Activated T-helper 1 cell treated with anti-CD3 and anti-CD28 coated beads, Interleukin-12 subunit alpha, Interleukin-12 subunit beta, Interleukin-2, Interleukin-4 antibody, amounts not matched to agents 30 ng/mL and 10 ng/mL and 1 ng/mL, durations not matched to agents 14 hours and 24 hours and 36 hours (primary cell): ENCODE measurements at regions not wholly inside any gene's neighbourhood (a gene's known extent, or its start where the extent isn't known, plus 50 kb on each side); places are given as distances from the start of the nearest gene placed in this dataset.
"Not testable (repeated sequence)": the region's sequence is repeated elsewhere in the genome, so short reads cannot be mapped to it uniquely, and the experiment has no call there.

ENCODE experiments used
- DNase-seq: peaks from one replicate; pipeline ENCODE4 v3.0.0; 2021; ENCODE audit warnings: low spot score
- H3K27ac Mint-ChIP-seq: one replicate; pipeline ENCODE4 v1.8.0; 2021; ENCODE audit warnings: mild to moderate bottlenecking, mixed read lengths
- H3K27me3 Mint-ChIP-seq: one replicate; pipeline ENCODE4 v1.8.0; 2022; ENCODE audit warnings: mild to moderate bottlenecking, moderate library complexity, mixed read lengths; ENCODE audit not compliant: insufficient read depth
- H3K36me3 Mint-ChIP-seq: one replicate; pipeline ENCODE4 v1.8.0; 2021; ENCODE audit warnings: low read depth, mixed read lengths
- H3K4me1 Mint-ChIP-seq: one replicate; pipeline ENCODE4 v1.8.0; 2021; ENCODE audit warnings: low read depth, mixed read lengths
- H3K4me3 Mint-ChIP-seq: one replicate; pipeline ENCODE4 v1.8.0; 2021; ENCODE audit warnings: mild to moderate bottlenecking, moderate library complexity, mixed read lengths
- H3K9me3 Mint-ChIP-seq: one replicate; pipeline ENCODE4 v1.8.0; 2021; ENCODE audit warnings: mixed read lengths
- intact Hi-C: fragments of 100-400 bp; cut with micrococcal nuclease; formaldehyde crosslinking; loops from one replicate; pipeline ENCODE4 v1.15.1; 2024

DNA sequence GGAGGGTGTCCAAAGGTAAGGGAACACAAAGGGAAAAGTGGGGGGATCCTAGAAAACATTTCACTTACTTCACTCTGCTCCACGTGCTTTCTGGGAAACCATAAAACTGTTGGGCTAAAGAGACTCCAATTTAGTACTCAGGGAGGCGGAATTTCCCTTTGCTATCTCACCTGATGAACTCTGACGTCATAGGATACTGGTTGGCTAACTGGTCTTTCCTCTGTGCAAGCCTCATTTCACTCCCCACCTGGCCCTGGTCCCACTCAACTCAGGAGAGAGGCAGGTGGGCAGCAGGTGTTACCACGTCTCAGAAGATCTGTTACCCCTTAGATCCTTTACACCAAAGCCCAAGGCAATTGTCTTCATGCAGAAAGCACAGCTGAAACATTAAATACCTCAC, 51.8 kb upstream of the PMAIP1 start:
- DNase-seq = no peak
- peaks cover 3% of the 10 kb centered on the region for H3K27me3 Mint-ChIP-seq
- no peak overlapping the region for H3K4me3 Mint-ChIP-seq
- H3K4me1 Mint-ChIP-seq = peaks cover 21% of the 10 kb centered on the region
- peak overlapping the region; percentile 8 for H3K27ac Mint-ChIP-seq
- intact Hi-C loops = no loop called here
- no peaks in the 10 kb centered on the region for H3K9me3 Mint-ChIP-seq
- H3K36me3 Mint-ChIP-seq = no peaks in the 10 kb centered on the region

- Mint-ChIP-seq H3K27ac (peak overlapping the region; percentile 89), H3K4me1 (peaks cover 21% of the 10 kb centered on the region)
- H3K36me3 Mint-ChIP-seq, DNase-seq, H3K4me3 Mint-ChIP-seq, H3K27me3 Mint-ChIP-seq, H3K9me3 Mint-ChIP-seq: not testable (repeated sequence)
- intact Hi-C loops = loop anchor here (1.0 kb wide), 4 partner anchors 10 to 80 kb away; partner anchors contain the start of gene PMAIP1
Measured at GRCh38 chr18:59847491-59847846, 52.3 kb upstream of the PMAIP1 start.

DNA sequence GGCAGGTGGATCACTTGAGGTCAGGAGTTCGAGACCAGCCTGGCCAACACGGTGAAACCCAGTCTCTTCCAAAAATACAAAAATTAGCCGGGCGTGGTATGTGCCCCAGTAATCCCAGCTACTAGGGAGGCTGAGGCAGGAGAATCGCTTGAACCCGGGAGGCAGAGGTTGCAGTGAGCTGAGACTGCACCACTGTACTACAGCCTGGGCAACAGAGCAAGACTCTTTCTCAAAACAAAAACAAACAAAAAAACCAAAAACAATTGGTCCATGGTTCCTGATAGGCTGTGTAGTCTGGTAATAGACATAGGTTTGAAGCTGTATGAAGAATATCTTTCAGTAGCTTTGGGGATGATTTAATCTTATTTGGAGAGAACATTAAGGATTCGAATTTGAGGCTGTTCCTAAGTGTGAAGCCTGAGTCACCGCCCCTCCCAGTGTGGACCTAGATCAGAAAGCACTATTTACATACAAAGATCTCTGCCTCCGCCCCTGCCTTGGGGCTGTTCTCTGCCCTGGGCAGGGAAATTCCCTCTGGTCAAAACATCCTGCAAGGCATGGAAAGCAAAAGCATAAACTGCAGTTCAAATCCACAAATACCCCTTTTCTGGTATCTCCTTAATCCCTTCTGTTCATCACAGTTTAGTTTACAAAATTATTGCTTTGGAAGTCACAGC, 52.8 kb upstream of the PMAIP1 start:
- Mint-ChIP-seq H3K4me1 (peaks cover 21% of the 10 kb centered on the region), H3K27ac (peak overlapping the region; percentile 89), H3K9me3 (no peaks in the 10 kb centered on the region), H3K27me3 (peaks cover 3% of the 10 kb centered on the region), H3K4me3 (no peak overlapping the region), H3K36me3 (no peaks in the 10 kb centered on the region)
- intact Hi-C loops = loop anchor here (1.0 kb wide), 4 partner anchors 10 to 80 kb away; partner anchors contain the start of gene PMAIP1
- peak; percentile 61 for DNase-seq

- no peak overlapping the region for H3K4me3 Mint-ChIP-seq
- peaks cover 14% of the 10 kb centered on the region for H3K4me1 Mint-ChIP-seq
- no peaks in the 10 kb centered on the region for H3K27me3 Mint-ChIP-seq
- H3K9me3 Mint-ChIP-seq = no peaks in the 10 kb centered on the region
- intact Hi-C loops = no loop called here
- no peak for DNase-seq
- H3K36me3 Mint-ChIP-seq = no peaks in the 10 kb centered on the region
- H3K27ac Mint-ChIP-seq = no peak overlapping the region
Measured at GRCh38 chr18:59842947-59843346, 56.8 kb upstream of the PMAIP1 start.

DNA sequence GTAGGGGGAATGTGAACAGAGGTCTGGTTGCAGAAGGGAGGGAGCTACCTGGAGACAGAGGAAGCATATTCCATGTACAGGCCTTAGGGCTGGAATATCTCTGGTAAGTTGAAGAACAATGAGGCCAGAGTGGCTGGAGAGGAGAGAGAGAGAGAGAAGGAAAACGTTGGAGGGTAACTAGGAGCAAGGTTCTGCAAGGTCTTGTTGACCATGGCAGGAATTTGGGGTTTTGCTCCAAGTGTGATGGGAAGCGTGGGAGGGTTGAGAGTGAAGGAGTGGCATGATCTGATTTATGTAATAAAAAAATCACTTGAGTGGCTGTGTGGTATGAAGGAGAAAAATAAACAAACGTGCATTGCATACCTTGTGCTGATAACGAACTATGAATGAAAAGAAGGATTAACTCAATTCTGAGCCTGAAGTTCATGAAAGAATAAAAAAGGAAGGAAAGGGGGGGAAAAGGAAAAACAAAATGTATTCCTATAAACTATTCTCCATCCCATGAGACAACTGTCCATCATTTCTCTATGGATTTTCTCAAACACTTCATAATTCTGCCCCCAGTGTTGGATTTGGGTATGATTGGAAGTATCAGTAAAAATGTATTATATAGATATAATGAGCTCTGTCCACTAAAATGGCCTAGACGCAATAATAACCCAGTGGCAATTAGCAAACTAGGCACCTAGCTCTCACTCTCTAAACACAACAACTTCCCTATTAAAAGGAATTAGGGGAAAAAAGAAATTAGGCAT, 59.7 kb upstream of the PMAIP1 start:
- intact Hi-C loops = loop anchor here (10.0 kb wide), 1 partner anchor 255 kb away; no protein-coding TSS in a partner anchor
- no peak for DNase-seq
- Mint-ChIP-seq H3K27me3 (no peaks in the 10 kb centered on the region), H3K27ac (no peak overlapping the region), H3K9me3 (no peaks in the 10 kb centered on the region), H3K4me3 (no peak overlapping the region), H3K36me3 (no peaks in the 10 kb centered on the region), H3K4me1 (peaks cover 5% of the 10 kb centered on the region)

DNA sequence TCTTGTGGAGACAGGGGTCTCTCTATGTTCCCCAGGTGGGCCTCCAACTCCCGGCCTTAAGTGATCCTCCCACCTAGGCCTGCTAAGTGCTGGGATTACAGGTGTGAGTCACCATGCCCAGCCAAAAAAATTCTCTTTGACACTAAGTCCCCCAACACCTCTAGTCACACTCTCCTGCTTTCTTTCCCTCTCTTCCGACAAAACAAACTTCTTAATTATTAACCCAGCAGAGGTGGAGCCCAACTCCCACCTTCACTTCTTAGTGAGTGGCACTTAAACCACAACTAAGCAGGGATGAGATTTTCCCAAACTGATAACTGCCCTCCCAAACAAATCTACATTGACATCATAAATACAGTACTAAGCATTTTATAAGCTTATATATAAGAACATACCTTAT, 60.5 kb upstream of the PMAIP1 start:
- peaks cover 5% of the 10 kb centered on the region for H3K27me3 Mint-ChIP-seq
- H3K36me3 Mint-ChIP-seq = no peaks in the 10 kb centered on the region
- H3K4me3 Mint-ChIP-seq = no peak overlapping the region
- no peak for DNase-seq
- intact Hi-C loops = loop anchor here (10.0 kb wide), 1 partner anchor 256 kb away; no protein-coding TSS in a partner anchor
- H3K27ac Mint-ChIP-seq = no peak overlapping the region
- peaks cover 9% of the 10 kb centered on the region for H3K4me1 Mint-ChIP-seq
- no peaks in the 10 kb centered on the region for H3K9me3 Mint-ChIP-seq

- Mint-ChIP-seq H3K4me3 (no peak overlapping the region), H3K4me1 (peaks cover 20% of the 10 kb centered on the region), H3K36me3 (no peaks in the 10 kb centered on the region), H3K9me3 (no peaks in the 10 kb centered on the region), H3K27ac (no peak overlapping the region), H3K27me3 (peaks cover 14% of the 10 kb centered on the region)
- DNase-seq = peak; percentile 34
- intact Hi-C loops = loop anchor here (1.0 to 10.0 kb wide), 6 partner anchors 10 to 712 kb away; partner anchors contain the start of gene PMAIP1
Measured at GRCh38 chr18:59837586-59837985, 62.2 kb upstream of the PMAIP1 start.

GRCh38 chr18:59835605-59836379, 64.0 kb upstream of the PMAIP1 start:
- Mint-ChIP-seq H3K9me3 (no peaks in the 10 kb centered on the region), H3K36me3 (no peaks in the 10 kb centered on the region), H3K27ac (no peak overlapping the region), H3K4me1 (peaks cover 20% of the 10 kb centered on the region), H3K27me3 (peaks cover 20% of the 10 kb centered on the region), H3K4me3 (no peak overlapping the region)
- no peak for DNase-seq
- intact Hi-C loops = loop anchor here (10.0 kb wide), 1 partner anchor 259 kb away; no protein-coding TSS in a partner anchor

DNA sequence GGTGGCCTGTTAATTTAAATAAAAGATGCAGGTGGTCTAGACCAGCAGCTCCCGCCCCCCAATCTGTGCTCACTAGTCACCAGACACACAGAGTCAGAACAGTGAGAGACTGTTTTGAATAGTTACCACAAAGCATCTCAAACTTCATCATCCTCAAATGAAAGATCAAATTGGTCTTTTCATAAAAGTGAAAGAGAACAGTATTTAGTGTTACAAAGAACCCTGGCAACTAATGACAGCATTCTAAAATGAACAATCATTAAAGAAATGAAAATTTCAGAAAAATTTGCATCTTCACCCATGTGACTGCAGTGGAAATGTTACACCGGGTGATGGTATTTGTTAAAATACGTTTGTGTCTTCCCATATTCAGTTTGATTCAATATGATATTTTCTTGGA, 65.5 kb upstream of the PMAIP1 start:
- no peak for DNase-seq
- H3K27ac Mint-ChIP-seq = no peak overlapping the region
- H3K27me3 Mint-ChIP-seq = peaks cover 22% of the 10 kb centered on the region
- no peaks in the 10 kb centered on the region for H3K36me3 Mint-ChIP-seq
- no peak overlapping the region for H3K4me3 Mint-ChIP-seq
- peaks cover 20% of the 10 kb centered on the region for H3K4me1 Mint-ChIP-seq
- intact Hi-C loops = loop anchor here (10.0 kb wide), 1 partner anchor 261 kb away; no protein-coding TSS in a partner anchor
- H3K9me3 Mint-ChIP-seq = no peaks in the 10 kb centered on the region

- Mint-ChIP-seq H3K4me1 (peaks cover 20% of the 10 kb centered on the region), H3K36me3 (no peaks in the 10 kb centered on the region), H3K27me3 (peaks cover 22% of the 10 kb centered on the region), H3K9me3 (no peaks in the 10 kb centered on the region), H3K27ac (no peak overlapping the region), H3K4me3 (no peak overlapping the region)
- intact Hi-C loops = loop anchor here (10.0 kb wide), 1 partner anchor 261 kb away; no protein-coding TSS in a partner anchor
- no peak for DNase-seq
Measured at GRCh38 chr18:59833785-59834184, 66.0 kb upstream of the PMAIP1 start.

GRCh38 chr18:59823596-59824195, 76.1 kb upstream of the PMAIP1 start:
- Mint-ChIP-seq H3K36me3 (no peaks in the 10 kb centered on the region), H3K4me3 (no peak overlapping the region), H3K4me1 (no peaks in the 10 kb centered on the region), H3K27ac (no peak overlapping the region), H3K9me3 (no peaks in the 10 kb centered on the region), H3K27me3 (peaks cover 12% of the 10 kb centered on the region)
- intact Hi-C loops = loop anchor here (1.0 kb wide), 4 partner anchors 40 to 364 kb away; partner anchors contain the start of gene CCBE1
- DNase-seq = peak; percentile 20
